GM18526 (cell line): ENCODE measurements at regions not wholly inside any gene's neighbourhood (a gene's known extent, or its start where the extent isn't known, plus 50 kb on each side); places are given as distances from the start of the nearest gene placed in this dataset.

Experiments
- POLR2A ChIP-seq: IDR thresholded peaks from 3 replicates; pipeline ENCODE4 v1.6.1; 2011; ENCODE audit not compliant: insufficient read length; ENCODE audit errors: extremely low read depth

- TF ChIP-seq POLR2A, result no peak
Measured at GRCh38 chr7:142498364-142498763, 240.5 kb upstream of the PRSS58 start.

- TF ChIP-seq POLR2A, result no peak
Measured at GRCh38 chr7:142496545-142496991, 238.7 kb upstream of the PRSS58 start.

GRCh38 chr7:142494021-142494420 lies 236.2 kb upstream of the PRSS58 start:
- TF ChIP-seq POLR2A, result no peak

- no peak for TF ChIP-seq POLR2A
Measured at GRCh38 chr7:142488842-142489241, 231.0 kb upstream of the PRSS58 start.

GRCh38 chr7:142488036-142488633 lies 230.3 kb upstream of the PRSS58 start:
- TF ChIP-seq POLR2A, result no peak

GRCh38 chr7:142487124-142487523 lies 229.3 kb upstream of the PRSS58 start:
- TF ChIP-seq POLR2A, result no peak

- TF ChIP-seq POLR2A, result no peak
Measured at GRCh38 chr7:142485617-142486226, 227.9 kb upstream of the PRSS58 start.

- no peak for TF ChIP-seq POLR2A
Measured at GRCh38 chr7:142483659-142484317, 225.9 kb upstream of the PRSS58 start.

GRCh38 chr7:142482891-142483658 lies 225.2 kb upstream of the PRSS58 start:
- TF ChIP-seq POLR2A, result no peak

- no peak for TF ChIP-seq POLR2A
Measured at GRCh38 chr7:142481548-142481947, 223.7 kb upstream of the PRSS58 start.

- no peak for TF ChIP-seq POLR2A
Measured at GRCh38 chr7:142478479-142479220, 220.8 kb upstream of the PRSS58 start.

- TF ChIP-seq POLR2A, result no peak
Measured at GRCh38 chr7:142477079-142477651, 219.3 kb upstream of the PRSS58 start.

GRCh38 chr7:142476077-142476476 lies 218.2 kb upstream of the PRSS58 start:
- no peak for TF ChIP-seq POLR2A

GRCh38 chr7:142471820-142472219 lies 214.0 kb upstream of the PRSS58 start:
- no peak for TF ChIP-seq POLR2A

- no peak for TF ChIP-seq POLR2A
Measured at GRCh38 chr7:142470544-142470830, 212.6 kb upstream of the PRSS58 start.
